ENCODE measurements at regions not wholly inside any gene's neighbourhood (a gene's known extent, or its start where the extent isn't known, plus 50 kb on each side); places are given as distances from the start of the nearest gene placed in this dataset.

GRCh38 chr20:24785141-24786110 lies 163.6 kb upstream of the CST7 start:
- Histone ChIP-seq H3K9me3 (no peaks in the 10 kb centered on the region), H3K4me1 (no peaks in the 10 kb centered on the region), H3K27me3 (no peaks in the 10 kb centered on the region), H3K4me3 (no peak overlapping the region), H3K27ac (no peak overlapping the region), H3K36me3 (no peaks in the 10 kb centered on the region)
- ATAC-seq: peak in 2 of 4 donors; percentile 22 to 34
- intact Hi-C loops (cut with DNase I): no loop called here
- WGBS, 2 donors: 68 to 70% methylated on average over 11 of the region's 11 CpGs
- peak in 2 of 6 donors; percentile 13 to 33 for DNase-seq
- FAIRE-seq: no peak
- TF ChIP-seq, protein P1, sequence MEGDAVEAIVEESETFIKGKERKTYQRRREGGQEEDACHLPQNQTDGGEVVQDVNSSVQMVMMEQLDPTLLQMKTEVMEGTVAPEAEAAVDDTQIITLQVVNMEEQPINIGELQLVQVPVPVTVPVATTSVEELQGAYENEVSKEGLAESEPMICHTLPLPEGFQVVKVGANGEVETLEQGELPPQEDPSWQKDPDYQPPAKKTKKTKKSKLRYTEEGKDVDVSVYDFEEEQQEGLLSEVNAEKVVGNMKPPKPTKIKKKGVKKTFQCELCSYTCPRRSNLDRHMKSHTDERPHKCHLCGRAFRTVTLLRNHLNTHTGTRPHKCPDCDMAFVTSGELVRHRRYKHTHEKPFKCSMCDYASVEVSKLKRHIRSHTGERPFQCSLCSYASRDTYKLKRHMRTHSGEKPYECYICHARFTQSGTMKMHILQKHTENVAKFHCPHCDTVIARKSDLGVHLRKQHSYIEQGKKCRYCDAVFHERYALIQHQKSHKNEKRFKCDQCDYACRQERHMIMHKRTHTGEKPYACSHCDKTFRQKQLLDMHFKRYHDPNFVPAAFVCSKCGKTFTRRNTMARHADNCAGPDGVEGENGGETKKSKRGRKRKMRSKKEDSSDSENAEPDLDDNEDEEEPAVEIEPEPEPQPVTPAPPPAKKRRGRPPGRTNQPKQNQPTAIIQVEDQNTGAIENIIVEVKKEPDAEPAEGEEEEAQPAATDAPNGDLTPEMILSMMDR (IDR thresholded peaks at IDR 0.05): no peak

GRCh38 chr20:24786111-24786495 lies 163.0 kb upstream of the CST7 start:
- ATAC-seq: no peak
- Histone ChIP-seq H3K27ac (no peak overlapping the region), H3K4me3 (no peak overlapping the region), H3K36me3 (no peaks in the 10 kb centered on the region), H3K27me3 (no peaks in the 10 kb centered on the region), H3K9me3 (no peaks in the 10 kb centered on the region), H3K4me1 (no peaks in the 10 kb centered on the region)
- WGBS, 2 donors: 70 to 84% methylated on average over 12 of the region's 12 CpGs
- DNase-seq: no peak
- intact Hi-C loops (cut with DNase I): no loop called here
- TF ChIP-seq, protein P1 (IDR thresholded peaks at IDR 0.05): no peak
- no peak for FAIRE-seq

GRCh38 chr20:24786646-24787045 lies 162.4 kb upstream of the CST7 start:
- ATAC-seq (no peak), DNase-seq (no peak), FAIRE-seq (no peak)
- TF ChIP-seq, protein P1 (IDR thresholded peaks at IDR 0.05): no peak
- 77 to 79% methylated on average over 7 of the region's 7 CpGs for WGBS, 2 donors
- intact Hi-C loops (cut with DNase I): no loop called here
- no peaks in the 10 kb centered on the region for H3K36me3 ChIP-seq
- no peak overlapping the region for H3K27ac ChIP-seq
- no peak overlapping the region for H3K4me3 ChIP-seq
- H3K9me3 ChIP-seq: no peaks in the 10 kb centered on the region
- no peaks in the 10 kb centered on the region for H3K4me1 ChIP-seq
- no peaks in the 10 kb centered on the region for H3K27me3 ChIP-seq

GRCh38 chr20:24787071-24787470 lies 162.0 kb upstream of the CST7 start:
- H3K27ac ChIP-seq: no peak overlapping the region

More at GRCh38 chr20:24787071-24787470, 162.0 kb upstream of the CST7 start:
- TF ChIP-seq, protein P1 (IDR thresholded peaks at IDR 0.05): no peak
- no peak for ATAC-seq
- no peak overlapping the region for H3K4me3 ChIP-seq
- H3K27me3 ChIP-seq: no peaks in the 10 kb centered on the region
- FAIRE-seq: no peak
- peak in 1 of 6 donors; percentile 52 for DNase-seq
- intact Hi-C loops (cut with DNase I): no loop called here
- no peaks in the 10 kb centered on the region for H3K36me3 ChIP-seq
- H3K9me3 ChIP-seq: no peaks in the 10 kb centered on the region
- H3K4me1 ChIP-seq: no peaks in the 10 kb centered on the region
- WGBS, 2 donors: 75 to 81% methylated on average over 10 of the region's 10 CpGs
